NOMO-1 (cell line): ENCODE measurements at regions not wholly inside any gene's neighbourhood (a gene's known extent, or its start where the extent isn't known, plus 50 kb on each side); places are given as distances from the start of the nearest gene placed in this dataset.
"Not testable (repeated sequence)": the region's sequence is repeated elsewhere in the genome, so short reads cannot be mapped to it uniquely, and the experiment has no call there.

Experiments
- DNase-seq, 2 experiments: peaks; one replicate each; lab custom pipeline; 2025; ENCODE audit not compliant: unreplicated experiment in 2 of 2; lab: John Stamatoyannopoulos, UW

DNA sequence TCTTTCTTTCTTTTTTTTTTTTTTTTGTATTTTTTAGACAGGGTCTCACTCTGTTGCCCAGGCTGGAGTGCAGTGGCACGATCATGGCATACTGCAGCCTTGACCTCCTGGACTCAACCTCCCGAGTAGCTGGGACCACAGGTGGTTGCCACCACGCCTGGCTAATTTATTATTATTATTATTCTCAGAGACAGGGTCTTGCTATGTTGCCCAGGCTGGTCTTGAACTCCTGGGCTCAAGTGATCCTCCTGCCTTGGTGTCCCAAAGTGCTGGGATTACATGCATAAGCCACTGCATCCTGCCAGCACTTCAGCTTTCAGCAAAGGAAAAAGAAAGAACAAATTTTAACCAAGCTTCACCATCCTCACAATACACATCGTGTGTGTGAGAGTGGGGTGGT lies 97.9 kb upstream of the SERBP1 start:
- DNase-seq = no peak

DNA sequence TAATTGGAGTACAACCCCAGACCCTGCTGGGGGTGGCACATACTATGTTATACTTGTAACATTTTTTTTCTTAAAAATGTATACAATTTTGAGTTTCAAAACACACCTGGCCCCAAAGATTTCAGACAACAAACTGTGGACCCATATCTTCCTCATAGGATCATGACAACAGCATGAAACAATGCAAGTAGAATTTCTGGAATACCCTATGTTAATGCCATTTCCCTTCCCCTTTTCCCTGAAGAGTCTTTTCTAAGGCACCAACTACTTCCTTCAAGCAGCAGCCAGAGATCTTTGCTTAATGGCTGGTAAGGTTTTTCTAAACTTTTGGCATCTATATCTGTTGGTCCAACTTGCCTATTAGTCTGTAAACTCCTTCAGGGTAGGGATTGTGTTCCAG lies 99.9 kb upstream of the SERBP1 start:
- no peak for DNase-seq

DNA sequence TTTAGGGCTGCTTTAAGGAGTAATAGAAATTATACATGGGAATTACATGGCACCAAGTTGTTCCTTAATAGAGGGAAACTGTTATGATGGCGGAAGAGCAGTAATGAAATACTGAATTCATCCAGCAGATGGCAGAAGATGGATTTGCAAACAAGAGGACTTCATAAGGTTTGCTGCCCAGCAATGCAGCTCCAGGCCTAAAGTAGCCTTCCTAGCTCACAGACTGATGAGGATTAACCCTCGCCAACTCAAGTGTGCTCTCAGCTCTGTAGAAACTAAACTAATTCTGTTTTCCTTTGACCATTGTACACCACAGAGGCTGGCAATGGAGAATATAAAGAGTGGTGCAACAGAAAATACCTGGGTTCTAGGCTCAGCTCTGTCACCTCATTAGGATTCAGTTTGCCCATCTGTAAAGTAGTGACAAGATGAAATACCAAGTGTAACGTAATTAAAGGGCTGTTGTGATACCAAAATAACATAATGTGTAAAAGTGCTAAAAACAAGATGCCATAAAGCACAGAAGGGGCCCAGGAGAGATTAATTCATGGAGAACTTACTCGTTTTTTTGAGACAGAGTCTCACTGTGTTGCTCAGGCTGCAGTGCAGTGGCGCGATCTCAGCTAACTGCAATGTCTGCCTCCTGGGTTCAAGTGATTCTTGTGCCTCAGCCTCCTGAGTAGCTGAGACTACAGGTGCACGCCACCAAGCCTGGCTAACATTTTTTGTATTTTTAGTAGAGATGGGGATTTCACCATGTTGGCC lies 102.4 kb upstream of the SERBP1 start:
- peak; percentile 3 to 28 for DNase-seq

DNA sequence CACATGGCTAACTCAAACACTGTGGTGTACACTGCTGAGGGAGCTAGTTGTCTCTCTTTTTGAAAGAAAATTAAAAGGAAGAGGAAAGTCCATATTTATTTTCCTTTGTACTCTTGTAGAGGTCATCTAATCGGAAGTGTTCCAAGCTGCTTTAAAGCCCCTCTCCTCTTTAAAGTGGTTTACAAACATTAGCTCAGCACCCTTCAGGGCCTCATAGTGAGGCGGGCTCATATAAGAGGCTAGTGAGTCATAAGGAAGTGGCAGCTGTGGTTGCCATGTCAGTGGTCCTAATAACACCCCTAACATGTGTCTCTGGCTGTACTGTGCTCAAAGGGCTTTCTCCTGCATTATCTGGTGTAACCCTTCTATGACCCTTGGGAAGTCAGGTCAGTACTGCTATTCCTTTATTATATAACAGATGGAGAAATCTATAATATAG lies 104.4 kb upstream of the SERBP1 start:
- peak; percentile 7 to 41 for DNase-seq

DNA sequence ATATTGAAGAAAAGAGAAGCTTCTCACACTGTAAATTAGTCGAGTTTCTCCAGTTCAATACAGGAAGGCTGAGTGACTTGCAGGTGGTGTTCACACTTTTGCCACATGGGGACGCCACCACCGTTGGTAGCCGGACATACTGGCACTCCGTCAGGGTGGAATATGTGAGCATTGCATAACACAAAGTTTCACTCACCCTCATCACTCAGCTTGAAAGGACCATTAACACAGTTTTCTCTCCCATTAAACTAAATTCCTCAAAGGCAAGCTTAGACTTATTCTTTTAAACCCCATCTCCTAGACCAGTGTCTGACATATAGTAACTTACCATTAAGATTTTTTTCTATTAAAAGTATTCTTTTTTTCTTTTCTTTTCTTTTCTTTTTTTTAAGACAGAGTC lies 105.3 kb upstream of the SERBP1 start:
- peak; percentile 6 to 73 for DNase-seq

DNA sequence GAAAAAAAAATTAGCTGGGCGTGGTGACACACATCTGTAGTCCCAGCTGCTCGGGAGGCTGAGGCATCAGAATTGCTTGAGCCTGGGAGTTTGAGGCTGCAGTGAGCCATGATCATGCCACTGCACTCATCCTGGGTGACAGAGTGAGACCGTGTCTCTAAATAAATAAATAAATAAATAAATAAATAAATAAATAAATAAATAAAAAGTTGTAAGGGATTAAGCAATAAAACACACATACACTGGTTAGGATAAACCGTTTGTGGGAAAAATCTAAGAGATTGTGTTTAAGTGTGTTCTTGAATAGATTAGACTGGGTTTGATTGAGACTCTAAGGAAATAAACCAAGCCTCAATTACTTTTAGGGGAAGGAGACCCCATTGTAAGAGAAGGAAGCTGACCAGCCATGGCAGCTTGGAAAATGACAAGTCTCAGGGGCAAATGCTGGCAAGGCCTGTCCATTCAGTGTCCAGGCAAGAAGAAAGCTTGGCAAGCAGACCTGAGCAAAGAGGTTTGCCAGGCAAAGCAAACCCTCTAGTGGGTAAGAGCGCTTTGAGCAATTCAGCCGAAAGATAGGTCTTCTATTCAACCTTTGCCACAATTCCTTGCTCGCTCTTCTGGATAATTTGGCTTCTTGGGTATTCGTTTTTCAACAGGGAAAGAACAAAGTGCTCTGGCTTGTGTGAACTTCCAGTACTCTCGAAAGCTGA lies 106.9 kb upstream of the SERBP1 start:
- no peak for DNase-seq

DNA sequence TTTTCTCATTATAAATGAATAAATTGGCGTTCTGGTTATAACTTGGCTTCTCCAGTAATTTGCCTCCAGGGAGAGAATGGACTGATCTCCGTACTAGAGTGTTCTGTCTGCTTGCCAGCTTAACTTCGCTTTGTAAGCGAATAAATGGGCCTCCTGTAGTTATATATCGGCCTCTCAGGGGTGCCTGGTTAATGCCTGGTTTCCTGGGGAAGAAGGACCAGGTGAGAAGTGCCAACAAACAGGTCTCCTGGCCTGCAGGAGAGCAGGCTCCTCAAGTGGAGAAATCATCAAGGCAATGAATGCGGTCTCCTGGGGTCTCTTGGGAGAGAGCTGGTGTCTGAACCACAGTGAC lies 107.4 kb upstream of the SERBP1 start:
- DNase-seq = no peak

DNA sequence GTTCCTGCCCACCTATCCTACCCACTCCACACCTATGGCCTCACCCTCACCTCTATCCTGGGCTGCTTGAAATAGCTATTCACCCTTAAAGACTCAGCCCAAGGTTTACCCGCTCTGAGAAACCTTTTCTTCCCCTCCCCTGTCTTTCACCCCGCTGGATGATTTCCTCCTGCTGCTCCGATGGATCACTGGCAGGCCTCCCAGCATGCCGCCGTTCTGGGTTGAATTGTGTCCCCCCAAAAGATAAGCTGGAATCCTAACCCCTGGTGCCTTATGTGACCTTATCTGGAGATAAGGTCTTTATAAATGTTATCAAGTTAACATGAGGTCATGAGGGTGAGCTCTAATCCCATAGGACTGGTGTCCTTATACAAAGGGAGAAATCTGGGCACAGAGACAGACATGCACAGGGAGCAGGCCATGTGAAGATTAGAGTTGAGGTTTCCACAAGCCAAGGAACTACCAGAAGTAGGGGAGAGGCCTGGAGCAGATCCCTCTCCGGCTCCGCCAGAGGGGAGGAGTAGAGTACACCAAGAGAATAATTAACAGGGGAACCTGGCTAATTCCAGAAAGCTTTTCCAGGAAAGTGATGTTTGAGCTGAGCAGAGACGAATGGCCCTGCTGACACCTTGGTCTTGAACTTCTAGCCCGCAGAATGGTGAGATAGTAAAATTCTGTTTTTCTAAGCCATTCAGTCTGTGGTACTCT lies 110.0 kb upstream of the SERBP1 start:
- DNase-seq = no peak

DNA sequence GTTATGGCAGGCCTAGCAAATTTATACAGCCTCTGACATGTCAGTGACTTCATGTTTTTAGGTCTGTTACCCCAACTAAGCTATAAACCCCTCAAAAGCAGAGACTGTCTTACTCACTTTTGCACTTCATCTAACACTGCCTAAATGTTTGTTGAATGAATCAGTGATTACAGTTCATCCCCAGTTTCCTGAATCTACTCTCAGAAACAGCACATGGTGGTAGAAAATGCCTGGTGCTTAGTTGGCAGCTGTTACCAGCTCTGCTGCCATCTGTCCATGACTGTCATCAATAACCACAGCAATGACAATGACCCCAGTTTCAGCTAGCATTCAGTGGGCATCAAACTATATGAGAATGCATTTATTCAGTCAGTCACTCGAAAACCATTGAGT lies 110.5 kb upstream of the SERBP1 start:
- no peak for DNase-seq

DNA sequence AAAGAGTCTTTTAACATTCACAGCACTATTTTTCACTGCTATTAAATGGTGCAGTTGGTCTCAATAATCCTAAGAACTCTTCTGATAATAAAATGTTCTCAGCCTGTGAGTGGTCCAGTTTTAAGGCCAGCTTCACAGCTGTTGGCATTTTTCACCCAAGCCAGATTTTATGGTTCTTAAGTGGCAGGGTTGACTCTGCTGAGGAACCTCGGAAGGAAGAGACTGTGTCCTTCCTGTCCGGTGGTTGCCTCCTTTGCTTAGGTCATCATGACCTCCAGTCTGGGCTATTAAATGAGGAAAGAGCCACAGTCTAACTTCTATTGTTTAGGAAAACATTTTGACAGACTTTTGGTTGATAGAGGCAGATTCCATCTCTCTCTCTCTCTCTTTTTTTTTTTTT lies 112.5 kb upstream of the SERBP1 start:
- DNase-seq = no peak

DNA sequence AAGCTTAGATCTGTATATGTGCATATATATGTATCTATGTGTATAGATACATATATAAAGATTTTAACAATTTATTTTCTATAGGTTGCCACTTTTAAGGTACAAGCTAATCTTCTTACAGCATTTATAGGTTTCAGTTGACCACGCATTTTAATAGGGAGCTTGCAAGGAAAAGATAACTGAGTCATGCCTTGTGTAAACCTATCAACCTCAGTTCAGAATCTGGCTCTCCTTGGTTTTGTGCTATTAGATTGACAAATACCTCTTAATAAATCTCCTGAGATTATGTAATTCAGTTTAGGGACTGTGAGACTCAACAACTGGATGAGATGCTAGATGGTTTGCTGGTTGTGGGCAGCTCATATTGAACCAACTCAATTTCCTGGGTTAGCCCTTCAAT lies 114.7 kb upstream of the SERBP1 start:
- no peak for DNase-seq

DNA sequence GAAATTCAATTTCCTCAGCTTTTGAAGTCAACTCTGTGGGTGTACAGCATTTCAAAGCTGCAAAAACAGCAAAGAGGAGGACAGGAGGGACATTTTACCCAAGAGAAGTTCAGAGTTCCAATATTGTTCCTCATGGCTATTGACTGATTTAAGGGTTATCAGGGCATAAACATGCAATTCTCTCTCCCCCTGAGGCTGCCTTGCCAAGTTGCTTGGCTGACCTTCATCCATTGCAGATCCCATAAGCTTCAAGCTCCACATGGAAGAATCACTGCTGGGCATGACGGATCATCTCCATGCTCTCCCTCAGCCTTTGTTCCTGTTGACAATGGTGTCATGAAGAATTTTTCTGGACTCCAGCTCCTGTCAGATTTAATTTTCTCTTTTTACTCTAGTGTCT lies 115.2 kb upstream of the SERBP1 start:
- no peak for DNase-seq

DNA sequence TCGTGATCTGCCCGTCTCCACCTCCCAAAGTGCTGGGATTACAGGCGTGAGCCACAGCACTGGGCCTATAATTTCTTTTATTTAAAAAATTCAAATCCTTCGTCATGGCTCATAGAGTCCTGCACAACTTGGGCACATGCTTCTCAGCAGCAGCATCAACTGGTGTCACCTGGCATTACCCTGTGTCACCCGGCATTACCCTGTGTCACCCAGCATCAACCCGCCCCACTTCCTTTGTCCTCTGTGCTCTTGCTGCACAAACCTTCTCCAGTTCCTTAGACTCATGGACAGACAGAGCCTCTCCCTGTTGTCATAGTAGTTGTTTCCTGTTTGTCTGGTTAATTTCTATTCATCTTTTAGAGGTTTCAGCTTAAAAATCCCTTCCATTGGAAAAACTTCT lies 121.2 kb upstream of the SERBP1 start:
- DNase-seq = no peak

DNA sequence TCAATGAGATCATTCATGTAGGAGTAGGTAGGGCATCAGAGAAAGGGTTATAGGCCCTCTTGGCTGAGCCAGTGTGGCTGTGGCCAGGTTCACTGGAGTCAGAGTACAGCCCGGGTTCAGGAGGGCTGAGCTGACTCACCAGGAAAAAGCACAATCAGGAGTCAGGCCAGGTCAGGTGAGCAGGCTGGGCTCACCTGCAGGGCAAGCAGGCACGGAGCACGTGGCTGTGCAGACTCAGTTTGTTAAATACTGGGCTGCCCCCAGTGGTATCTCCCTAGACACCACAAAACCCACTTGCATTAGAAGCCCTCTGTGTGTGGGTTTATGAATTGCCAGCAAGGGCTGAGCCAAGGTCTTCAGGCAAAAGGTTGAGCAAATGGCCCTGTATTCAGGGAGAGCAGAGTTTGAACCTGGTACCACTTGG lies 122.1 kb upstream of the SERBP1 start:
- DNase-seq = no peak

DNA sequence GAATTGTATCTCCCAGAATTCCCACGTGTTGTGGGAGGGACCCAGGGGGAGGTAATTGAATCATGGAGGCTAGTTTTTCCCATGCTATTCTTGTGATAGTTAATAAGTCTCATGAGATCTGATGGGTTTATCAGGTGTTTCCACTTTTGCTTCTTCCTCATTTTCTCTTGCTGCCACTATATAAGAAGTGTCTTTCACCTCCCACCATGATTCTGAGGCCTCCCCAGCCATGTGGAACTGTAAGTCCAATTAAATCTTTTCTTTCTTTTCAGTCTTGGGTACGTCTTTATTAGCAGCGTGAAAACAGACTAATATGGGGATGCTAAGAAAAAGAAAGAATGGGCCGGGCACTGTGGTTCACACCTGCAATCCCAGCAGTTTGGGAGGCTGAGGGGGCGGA lies 124.0 kb upstream of the SERBP1 start:
- not testable (repeated sequence) for DNase-seq

DNA sequence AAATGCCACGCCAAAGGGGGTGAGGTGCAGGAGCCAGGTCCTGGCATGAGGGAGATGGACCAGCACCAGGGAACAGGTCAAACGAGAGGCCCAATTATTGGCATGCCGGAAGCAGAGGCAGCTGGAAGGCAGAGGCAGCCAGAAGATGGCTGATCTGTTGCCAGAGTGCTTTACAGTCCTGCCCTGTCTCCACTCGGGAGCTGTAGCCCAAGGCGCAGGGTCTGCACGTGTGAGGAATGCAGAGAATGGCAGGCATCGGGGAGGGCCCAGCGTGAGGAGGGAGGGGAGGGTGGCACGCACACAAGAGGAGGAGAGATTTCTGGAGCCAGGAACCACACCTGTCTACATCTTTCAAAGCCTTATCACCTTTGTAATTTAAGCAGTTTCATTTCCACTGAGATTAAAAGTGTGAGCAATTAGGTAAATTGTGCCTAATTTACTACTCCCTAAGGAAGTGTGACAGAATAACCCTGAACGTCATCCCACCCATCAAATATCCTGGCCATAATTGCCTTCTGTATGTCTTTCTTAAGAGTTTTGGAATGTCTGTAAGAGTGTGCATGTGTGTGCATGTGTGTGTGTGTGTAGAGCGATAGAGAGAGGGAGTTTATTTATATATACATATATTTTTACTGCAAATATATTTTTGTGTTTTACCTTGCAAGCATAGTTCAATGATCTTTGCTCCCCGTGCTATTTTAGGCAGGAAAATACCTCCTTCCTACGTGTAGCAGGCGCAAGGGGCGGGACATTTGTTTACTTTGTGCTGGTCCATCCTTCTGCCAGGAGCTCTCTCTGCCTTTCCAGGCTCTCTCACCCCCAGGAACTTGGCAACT lies 125.5 kb upstream of the SERBP1 start:
- no peak for DNase-seq

DNA sequence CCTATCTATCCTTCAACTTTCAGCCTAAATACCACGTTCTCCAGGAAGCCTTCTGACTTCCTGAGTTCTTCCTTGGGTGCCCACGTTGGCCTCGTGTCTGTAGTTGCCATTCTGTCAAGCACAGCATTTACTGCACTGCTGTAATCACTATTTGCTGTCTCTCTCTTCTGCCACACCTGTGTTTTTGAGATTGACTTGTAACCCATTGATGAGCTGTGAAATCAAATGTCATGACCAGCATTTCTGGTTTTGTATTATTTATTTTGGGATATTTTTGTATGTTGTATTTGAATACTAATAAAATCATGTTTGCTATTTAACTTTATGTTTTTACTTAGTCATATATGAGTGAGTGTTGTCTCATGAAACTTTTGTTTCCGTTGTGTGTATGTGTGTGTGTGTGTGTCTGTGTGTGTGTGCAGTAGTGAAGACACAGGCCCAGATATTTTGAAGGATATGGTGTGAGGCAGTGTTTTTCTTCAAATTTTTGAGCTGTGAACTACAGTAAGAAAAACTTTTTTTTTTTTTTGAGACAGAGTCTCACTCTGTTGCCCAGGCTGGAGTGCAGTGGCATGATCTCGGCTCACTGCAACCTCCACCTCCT lies 126.2 kb upstream of the SERBP1 start:
- no peak for DNase-seq

DNA sequence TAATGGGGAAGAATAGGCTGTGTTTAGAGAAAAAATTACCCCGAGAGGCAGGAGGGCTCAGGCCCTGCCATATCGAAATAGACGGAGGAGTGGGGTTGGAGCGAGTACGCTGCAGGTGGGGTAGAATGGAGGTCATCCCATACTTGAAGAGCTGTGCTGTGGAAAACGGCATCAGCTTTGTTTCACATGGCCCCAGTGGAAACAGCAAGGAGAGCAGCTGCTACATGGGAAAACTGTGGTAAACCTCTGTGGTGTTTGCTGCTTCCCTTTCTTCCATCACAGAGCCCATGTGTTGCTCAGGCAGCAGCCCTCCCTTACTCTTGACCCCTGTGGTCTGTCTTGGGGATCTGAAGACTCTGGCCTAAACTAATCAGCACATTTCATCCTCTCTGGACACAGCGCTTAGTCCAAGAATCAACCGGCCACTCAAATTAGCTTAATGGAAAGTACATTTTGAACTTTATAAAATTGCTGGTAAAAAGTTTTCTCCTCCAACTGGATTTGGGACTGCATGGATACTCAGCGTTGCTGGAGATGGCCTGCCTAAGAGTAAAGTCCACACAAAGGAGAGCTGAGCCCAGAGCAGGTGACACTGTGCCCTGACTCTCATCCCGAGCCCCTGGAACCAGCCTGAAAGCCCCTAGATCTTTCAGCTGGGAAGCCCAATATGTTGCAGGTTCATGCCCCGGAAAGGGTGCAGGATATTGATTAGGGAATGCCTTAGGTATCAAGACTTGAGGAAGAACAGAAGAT lies 127.1 kb upstream of the GADD45A start:
- no peak for DNase-seq

DNA sequence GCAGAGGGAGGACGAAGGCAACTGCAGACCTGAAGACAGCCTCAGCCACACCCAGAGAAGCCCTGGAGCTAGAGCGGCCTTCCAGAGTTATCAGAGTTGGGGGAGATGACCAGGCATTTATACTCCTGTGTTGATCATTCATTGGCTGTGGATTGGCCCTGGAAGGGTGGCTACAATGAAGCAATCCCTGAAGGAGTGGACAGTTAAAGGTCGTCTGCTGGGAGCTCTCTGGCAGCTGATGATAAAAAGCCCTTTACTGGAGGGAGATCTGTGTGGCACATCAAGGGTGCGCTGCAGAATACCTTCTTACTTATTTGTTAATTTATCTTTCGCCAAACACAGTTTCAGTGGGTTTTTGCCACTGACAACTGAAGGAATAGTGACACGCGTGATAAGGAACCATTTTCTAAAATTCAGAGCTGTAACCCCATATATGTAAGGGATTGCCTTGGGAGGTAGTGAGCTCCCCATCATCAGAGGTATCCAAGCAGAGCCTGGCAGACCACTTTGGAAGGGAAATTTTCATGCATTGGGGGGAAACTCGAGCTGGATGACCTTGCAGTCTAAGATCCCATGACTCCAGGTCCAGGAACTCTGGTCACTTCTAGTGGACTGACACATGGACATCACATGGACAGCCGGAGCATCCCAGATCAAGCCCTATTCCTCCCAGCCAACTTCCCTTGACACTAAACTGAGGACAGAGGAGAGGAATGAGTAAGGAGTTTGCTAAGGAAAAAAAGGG lies 126.4 kb upstream of the GADD45A start:
- DNase-seq = no peak
